Retinal pigment epithelial cell (primary cell): ENCODE measurements at regions not wholly inside any gene's neighbourhood (a gene's known extent, or its start where the extent isn't known, plus 50 kb on each side); places are given as distances from the start of the nearest gene placed in this dataset.

Experiments used
- DNase-seq: peaks from one replicate; pipeline ENCODE4 v3.0.0-alpha.2; 2010; ENCODE audit warnings: low read depth
- H3K4me3 ChIP-seq: 2 replicates; pipeline ENCODE4 v1.5.1; 2011; ENCODE audit warnings: mild to moderate bottlenecking, low read length, control low read depth, moderate library complexity
- TF ChIP-seq, protein P1 (sequence below): conservative IDR thresholded peaks from 2 replicates; pipeline ENCODE4 v1.5.1; 2011; ENCODE audit warnings: low read depth, low read length, control low read depth, inconsistent platforms

DNA sequence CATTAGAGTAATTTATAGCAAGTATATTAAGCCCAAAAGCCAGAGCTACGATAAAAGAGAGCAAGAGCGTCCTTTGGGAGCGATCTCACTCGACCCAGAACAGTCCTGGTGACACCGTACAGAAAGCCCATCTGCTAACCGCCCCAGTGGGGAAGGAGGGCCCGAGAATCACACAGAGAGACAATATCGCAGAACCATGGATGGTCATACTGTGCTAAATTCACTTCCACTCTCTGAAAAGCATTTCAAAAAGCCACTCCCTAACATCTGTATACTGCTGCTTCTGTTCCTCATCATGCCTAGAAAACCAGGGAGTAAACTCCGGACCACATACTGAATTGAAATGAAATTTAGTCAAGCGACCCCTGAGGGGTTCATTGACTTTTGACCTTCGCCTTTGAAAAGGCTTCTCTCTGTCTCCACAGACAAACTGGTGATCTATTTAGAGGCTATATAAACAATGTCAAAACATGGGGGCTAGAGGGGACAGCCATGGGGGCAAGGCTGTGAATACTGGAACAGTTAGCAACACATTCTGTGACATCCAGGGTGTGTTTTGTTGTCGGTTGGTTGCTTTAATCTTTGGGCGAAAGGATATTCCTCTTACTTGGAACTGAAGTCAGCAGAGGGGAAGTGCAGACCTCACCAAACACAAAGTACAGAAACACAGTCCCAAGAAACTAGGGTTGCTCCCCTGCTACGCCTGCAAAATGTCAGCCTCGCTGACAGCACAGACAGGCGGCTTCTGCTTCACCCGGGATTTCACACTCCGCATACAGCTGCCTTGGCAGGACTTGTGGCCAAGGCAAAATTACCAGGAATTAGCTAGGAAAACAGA lies 129.0 kb upstream of the RASGEF1B start:
- TF ChIP-seq, protein P1, sequence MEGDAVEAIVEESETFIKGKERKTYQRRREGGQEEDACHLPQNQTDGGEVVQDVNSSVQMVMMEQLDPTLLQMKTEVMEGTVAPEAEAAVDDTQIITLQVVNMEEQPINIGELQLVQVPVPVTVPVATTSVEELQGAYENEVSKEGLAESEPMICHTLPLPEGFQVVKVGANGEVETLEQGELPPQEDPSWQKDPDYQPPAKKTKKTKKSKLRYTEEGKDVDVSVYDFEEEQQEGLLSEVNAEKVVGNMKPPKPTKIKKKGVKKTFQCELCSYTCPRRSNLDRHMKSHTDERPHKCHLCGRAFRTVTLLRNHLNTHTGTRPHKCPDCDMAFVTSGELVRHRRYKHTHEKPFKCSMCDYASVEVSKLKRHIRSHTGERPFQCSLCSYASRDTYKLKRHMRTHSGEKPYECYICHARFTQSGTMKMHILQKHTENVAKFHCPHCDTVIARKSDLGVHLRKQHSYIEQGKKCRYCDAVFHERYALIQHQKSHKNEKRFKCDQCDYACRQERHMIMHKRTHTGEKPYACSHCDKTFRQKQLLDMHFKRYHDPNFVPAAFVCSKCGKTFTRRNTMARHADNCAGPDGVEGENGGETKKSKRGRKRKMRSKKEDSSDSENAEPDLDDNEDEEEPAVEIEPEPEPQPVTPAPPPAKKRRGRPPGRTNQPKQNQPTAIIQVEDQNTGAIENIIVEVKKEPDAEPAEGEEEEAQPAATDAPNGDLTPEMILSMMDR = no peak
- no peak for DNase-seq
- H3K4me3 ChIP-seq = no peak overlapping the region

GRCh38 chr4:81599742-81600380 lies 128.2 kb upstream of the RASGEF1B start:
- DNase-seq = no peak
- TF ChIP-seq, protein P1 = no peak
- H3K4me3 ChIP-seq = no peak overlapping the region

DNA sequence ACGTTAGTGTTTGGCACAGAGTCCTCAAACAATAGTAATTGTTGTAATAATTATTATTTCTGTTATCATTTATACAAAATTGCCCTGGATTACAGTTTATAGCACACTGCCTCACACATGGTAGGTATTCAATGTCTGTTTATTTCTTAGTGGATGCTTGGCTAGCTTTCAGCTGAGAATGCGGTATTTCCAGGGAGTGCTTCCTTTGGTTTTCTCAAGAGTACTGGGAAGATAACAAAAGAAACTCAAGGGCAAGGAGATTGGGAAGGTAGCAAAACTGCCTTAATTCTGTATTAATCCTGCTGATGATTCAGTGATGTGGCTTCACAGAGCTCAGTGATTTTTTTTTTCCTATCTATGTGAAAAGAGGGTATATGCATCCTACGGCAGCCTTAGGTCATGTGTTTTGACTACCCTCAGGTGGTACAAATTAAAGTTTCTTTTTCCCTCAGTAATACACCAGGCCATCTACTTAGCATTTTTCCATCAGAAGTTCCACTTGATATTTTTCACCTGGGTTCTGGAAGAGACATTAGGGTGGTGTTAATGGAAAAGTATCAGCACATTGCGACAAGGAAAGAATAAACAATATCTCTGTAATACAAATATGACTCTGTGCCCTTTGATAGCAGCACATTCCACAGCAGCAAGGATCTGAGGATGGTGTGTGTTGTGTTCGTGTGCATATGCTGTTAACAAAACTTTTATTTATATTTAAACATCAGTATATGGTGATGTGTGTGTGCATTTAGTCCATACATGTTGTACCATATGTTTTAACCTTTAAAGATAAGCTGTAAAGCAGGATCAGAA lies 124.3 kb upstream of the RASGEF1B start:
- H3K4me3 ChIP-seq = no peak overlapping the region
- TF ChIP-seq, protein P1 = no peak
- no peak for DNase-seq

DNA sequence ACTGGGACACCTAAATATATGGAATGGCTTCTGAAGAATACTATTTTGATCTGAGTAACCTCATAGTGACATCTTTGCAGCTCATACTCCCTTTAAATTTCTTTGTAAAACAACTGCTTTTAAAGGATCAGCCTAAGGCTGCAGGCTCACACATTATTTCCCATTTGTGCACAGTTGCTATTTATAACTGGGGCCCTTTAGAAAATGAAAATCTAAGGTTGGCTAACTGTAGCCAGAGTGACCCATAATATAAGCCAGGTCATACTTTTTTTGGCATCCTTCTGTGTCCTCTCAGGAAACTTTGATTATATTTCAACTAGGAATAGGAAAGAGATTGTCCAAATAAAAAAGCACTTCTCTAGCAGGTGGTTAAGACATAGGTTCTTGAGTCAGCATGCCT lies 123.6 kb upstream of the RASGEF1B start:
- TF ChIP-seq, protein P1 = no peak
- no peak overlapping the region for H3K4me3 ChIP-seq
- no peak for DNase-seq

DNA sequence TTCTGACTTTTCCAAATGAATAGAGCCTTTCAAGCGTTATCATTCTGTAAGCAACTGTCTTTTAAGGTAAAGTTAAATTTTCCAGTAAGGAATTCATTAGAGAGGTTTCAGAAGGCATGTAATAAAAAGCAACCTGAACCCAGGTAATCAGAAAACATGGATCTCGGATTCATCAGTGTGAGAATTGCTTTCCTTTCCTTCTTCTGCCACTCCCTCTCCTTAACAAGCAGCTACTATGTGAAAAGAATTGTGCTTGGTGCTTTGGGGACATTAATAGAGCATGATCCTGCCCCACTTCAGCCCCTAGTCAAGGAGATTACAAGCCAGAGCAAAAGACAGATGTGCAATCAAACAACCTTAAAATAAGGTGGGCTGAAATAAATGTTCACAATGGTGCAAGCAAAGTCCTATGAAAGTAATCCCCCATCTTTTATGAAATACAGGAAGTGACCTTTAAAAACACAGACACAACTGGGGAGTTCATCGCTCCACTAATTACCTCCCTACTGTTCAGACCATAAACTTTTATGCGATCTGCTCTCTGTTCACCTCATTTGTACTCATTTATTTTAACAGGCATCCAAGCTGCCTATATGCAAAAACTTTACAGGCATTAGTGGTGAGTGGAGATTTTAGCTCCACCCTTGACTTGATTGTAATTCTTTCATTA lies 122.9 kb upstream of the RASGEF1B start:
- no peak overlapping the region for H3K4me3 ChIP-seq
- no peak for DNase-seq
- TF ChIP-seq, protein P1 = no peak

GRCh38 chr4:81592701-81593100 lies 121.0 kb upstream of the RASGEF1B start:
- no peak overlapping the region for H3K4me3 ChIP-seq
- DNase-seq = no peak
- TF ChIP-seq, protein P1 = no peak
